ENCODE measurements at regions not wholly inside any gene's neighbourhood (a gene's known extent, or its start where the extent isn't known, plus 50 kb on each side); places are given as distances from the start of the nearest gene placed in this dataset.
A peak's percentile ranks its signal among the peaks of the same experiment; 100 is the strongest.

DNA sequence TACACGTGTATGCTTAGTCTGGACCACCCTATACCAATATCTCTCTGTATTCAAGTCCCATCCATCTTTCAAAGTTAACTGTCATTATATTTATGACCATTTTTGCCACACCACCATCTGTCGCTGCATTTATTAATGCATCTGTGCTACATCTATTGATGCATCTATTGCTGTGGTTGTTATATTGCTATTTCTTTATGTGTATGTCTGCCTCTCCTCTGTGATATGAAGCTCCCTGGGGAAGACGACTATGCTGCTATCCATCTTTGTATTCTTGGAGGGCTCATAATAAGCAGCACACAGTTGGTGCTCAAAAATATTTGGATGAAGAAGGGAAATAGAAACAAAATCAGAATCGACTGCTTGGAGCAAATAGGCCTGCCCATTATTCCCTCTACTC is 357.6 kb downstream of the RPS29 start:
- DNase-seq (ENCODE audit: low spot score in 2 of 2) (no peak), ATAC-seq (no peak)
- Mint-ChIP-seq H3K36me3 (no peaks in the 10 kb centered on the region), H3K9me3 (no peaks in the 10 kb centered on the region), H3K27ac (no peak overlapping the region)

DNA sequence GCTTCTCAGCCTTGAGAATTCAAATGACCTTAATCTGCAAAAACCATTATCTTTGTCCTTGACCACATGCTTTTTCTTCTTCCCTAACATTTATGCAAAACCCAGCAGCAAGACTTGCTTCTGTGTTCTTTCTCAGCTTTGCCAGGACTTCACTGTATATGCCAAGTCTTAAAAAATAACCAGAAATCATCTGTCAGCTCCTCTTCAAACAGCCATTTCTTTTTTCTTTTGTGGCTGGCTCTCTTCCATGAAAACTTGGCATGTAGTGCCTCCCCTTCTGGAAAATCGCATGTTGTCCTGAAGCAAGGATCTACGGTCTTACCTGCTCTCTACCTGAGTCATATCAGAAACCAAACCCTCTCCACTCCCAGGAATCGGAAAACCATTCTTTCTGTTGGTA is 364.9 kb downstream of the RPS29 start:
- Mint-ChIP-seq H3K27ac (no peak overlapping the region), H3K36me3 (no peaks in the 10 kb centered on the region), H3K9me3 (no peaks in the 10 kb centered on the region)
- DNase-seq (ENCODE audit: low spot score in 2 of 2): no peak
- ATAC-seq: no peak

DNA sequence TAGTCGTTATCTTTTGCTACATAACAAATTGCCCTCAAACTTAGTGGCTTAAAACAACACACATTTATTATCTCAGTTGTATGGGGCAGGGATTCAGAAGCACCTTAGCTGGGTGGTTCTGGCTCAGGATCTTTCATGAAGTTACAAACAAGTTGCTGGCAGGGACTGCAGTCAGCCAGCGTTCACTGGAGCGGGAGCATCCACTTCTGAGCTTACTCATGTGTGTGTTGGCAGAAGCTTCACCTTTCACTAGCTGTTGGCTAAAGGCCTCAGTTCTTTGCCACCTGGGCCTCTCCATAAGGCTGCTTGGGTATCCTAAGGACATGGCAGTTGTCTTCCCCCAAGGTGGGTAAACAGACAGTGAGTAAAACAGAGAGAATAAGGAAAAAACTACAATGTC is 365.7 kb downstream of the RPS29 start:
- no peak overlapping the region for H3K27ac Mint-ChIP-seq
- H3K9me3 Mint-ChIP-seq: no peaks in the 10 kb centered on the region
- DNase-seq (ENCODE audit: low spot score in 2 of 2) (no peak), ATAC-seq (no peak)
- H3K36me3 Mint-ChIP-seq: no peaks in the 10 kb centered on the region

DNA sequence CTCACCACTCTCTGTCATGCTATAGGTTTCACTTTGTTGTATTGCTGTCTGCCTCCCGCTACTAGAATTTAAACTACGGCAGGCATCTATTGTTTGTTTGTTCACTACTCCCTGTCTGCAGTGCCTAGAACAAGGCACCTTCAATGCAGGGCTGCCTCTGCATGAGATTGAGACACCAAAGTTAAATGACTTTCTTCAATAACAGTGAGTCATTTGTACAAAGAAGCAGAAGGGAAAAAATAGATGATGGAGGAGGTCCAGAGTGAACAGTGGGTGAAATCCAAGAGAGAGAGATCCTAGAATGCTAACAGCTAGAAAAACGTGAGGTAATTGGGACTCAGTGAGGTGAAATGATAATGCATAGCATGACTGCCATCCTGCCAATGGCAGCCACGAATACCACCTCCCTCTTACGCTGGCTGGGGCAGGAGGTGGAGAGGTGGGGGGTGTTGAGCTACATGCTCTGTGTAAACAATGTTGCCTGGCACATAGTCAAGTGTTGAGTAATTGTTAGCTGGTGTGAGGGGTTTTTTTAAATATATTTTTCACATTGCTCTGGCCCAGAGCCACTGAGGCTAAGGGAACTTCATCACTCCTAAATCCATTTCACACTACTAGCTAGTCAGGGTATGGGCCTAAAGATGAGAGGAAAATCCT is 367.6 kb downstream of the RPS29 start:
- DNase-seq (ENCODE audit: low spot score in 2 of 2): no peak
- no peak for ATAC-seq
- H3K27ac Mint-ChIP-seq: no peak overlapping the region
- no peaks in the 10 kb centered on the region for H3K9me3 Mint-ChIP-seq
- H3K36me3 Mint-ChIP-seq: no peaks in the 10 kb centered on the region

DNA sequence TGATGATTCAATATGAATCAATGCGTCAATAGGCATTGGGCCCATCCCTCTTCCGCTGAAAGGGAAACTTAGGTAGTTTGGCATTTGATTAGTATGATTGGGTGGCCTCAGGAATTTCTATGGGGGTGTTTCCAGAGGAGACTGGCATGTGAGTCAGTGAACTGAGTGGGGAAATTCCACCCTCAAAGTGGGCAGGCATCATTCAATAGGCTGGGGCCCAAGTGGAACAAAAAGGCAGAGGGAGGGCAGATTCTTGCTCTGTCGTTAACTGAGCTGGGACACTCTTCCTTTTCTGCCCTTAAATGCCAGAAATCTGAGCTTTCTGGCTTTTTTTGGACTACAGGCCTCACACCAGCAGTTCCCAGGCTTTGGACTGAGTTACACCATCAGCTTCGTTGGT is 373.5 kb downstream of the RPS29 start:
- no peak for DNase-seq (ENCODE audit: low spot score in 2 of 2)
- no peak for ATAC-seq
- Mint-ChIP-seq H3K9me3 (no peaks in the 10 kb centered on the region), H3K36me3 (no peaks in the 10 kb centered on the region), H3K27ac (no peak overlapping the region)

DNA sequence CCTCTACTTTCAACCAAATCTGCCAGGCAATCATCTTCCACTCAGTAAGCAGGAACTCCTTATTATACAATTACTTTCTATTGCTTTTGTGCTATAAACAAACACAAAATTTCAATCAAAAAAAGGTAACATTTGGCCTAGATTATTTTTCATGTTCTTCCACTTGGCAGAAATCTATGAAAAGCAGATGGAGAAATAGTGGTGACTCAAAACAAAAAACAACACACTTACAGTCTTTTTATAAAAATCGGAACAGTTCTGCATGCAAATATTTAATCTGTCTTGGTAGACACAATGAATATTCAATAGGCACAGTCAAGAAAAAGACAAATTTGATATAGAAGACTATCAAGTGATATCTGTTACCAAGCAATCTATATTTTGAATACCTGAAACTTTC is 376.8 kb downstream of the RPS29 start:
- no peak for ATAC-seq
- no peak for DNase-seq (ENCODE audit: low spot score in 2 of 2)
- no peaks in the 10 kb centered on the region for H3K36me3 Mint-ChIP-seq
- H3K27ac Mint-ChIP-seq: no peak overlapping the region
- no peaks in the 10 kb centered on the region for H3K9me3 Mint-ChIP-seq

DNA sequence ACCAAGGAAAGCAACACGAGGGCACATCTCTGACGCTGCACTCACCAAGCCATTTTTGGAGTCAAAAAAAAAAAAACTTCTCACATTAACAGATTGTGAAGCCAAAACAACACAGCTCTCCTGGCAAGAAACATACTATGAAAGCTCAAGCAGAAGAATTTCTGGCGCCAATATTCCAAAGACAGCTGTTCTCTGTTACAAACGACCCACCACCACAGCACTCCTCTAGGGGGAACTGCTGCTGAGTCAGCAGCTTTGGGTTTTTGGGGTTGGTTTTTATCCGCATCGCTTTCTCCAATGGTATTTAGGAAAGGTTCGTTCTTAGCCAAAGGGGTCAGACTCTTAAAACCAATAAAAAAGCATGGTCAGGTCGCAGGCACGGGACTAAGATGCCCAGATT is 379.4 kb downstream of the RPS29 start:
- DNase-seq (ENCODE audit: low spot score in 2 of 2): no peak
- ATAC-seq: no peak
- Mint-ChIP-seq H3K27ac (no peak overlapping the region), H3K36me3 (no peaks in the 10 kb centered on the region), H3K9me3 (no peaks in the 10 kb centered on the region)

DNA sequence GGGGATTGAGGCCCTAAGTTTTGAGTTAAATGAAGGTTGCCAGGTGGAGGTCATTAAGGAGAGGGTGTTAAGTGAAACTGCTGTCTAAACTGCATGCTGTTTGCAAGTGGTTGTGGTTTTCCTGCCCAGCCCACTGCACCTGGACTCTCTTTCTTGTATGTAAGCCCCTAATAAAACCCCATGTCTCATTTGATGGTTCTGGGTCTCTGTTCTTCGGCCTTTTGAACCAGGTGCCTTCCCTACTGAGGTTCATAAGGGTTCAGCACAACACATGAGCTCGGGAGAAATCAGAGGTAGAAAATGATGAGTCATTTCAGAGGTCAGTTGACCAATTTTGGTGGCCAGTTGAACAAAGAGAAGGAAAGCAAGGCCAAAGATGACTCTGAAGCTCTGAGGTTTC is 382.5 kb downstream of the RPS29 start:
- no peaks in the 10 kb centered on the region for H3K36me3 Mint-ChIP-seq
- H3K27ac Mint-ChIP-seq: no peak overlapping the region
- H3K9me3 Mint-ChIP-seq: no peaks in the 10 kb centered on the region
- ATAC-seq (no peak), DNase-seq (ENCODE audit: low spot score in 2 of 2) (no peak)

DNA sequence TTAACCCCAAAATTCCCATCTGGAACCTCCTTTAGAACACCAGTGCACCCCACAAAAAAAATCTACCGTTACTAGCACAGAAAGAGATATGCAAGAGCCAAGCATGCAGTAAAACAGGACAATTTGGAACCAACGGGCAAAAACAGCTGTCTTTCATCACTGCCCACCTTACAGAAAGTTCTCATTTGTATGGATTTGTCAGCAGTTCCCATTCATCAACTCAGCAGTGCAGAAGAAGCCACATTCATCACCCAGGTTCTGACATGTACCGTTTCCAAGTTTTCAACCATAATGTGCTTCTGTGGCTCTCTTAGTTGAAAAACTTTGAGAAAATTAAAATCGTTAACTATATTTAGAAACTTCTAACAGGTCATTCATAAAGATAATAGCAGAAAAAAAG is 387.0 kb downstream of the RPS29 start:
- ATAC-seq (no peak), DNase-seq (ENCODE audit: low spot score in 2 of 2) (no peak)
- Mint-ChIP-seq H3K9me3 (no peaks in the 10 kb centered on the region), H3K27ac (no peak overlapping the region), H3K36me3 (no peaks in the 10 kb centered on the region)

DNA sequence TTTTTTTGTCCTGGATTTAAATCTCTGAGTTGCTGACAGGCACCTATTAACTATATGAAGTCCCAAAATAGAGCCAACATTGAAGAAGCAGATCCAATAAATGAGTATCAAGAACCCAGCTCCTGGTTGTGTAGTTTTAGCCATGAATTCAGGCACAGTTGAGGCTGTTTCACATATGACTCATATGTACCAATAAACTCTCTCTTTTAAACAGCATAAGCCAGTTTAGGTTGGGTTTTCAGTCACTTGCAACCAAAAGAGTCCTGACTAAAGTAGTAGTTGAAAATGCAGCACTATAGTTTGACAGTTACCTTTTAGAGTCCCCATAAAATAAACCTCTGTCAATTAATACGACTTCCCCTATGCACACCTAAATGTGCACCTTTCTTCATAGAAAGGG is 389.9 kb downstream of the RPS29 start:
- Mint-ChIP-seq H3K9me3 (no peaks in the 10 kb centered on the region), H3K27ac (no peak overlapping the region), H3K36me3 (no peaks in the 10 kb centered on the region)
- ATAC-seq (peak in 1 of 2 donors; percentile 79), DNase-seq (ENCODE audit: low spot score in 2 of 2) (no peak)

DNA sequence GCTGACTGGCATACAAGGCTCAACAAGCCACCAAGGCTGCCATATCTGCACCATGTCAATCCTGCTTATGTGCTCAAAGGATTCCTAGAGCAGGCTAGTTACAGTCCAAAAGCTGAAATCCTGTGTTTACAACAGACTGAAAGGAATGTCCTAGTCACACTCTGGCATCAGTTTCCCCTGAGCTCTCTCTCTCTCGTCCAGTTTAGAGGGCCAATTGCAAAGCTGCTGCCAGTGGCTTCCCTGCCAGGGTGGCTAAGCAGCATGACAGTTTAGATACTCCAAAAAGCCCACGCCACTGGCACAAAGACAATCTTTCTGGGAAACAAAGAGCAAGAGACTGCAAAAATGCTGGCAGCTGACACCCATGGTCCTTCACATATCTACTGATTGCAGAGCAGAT is 392.1 kb downstream of the RPS29 start:
- Mint-ChIP-seq H3K9me3 (no peaks in the 10 kb centered on the region), H3K36me3 (no peaks in the 10 kb centered on the region), H3K27ac (no peak overlapping the region)
- ATAC-seq (no peak), DNase-seq (ENCODE audit: low spot score in 2 of 2) (no peak)

DNA sequence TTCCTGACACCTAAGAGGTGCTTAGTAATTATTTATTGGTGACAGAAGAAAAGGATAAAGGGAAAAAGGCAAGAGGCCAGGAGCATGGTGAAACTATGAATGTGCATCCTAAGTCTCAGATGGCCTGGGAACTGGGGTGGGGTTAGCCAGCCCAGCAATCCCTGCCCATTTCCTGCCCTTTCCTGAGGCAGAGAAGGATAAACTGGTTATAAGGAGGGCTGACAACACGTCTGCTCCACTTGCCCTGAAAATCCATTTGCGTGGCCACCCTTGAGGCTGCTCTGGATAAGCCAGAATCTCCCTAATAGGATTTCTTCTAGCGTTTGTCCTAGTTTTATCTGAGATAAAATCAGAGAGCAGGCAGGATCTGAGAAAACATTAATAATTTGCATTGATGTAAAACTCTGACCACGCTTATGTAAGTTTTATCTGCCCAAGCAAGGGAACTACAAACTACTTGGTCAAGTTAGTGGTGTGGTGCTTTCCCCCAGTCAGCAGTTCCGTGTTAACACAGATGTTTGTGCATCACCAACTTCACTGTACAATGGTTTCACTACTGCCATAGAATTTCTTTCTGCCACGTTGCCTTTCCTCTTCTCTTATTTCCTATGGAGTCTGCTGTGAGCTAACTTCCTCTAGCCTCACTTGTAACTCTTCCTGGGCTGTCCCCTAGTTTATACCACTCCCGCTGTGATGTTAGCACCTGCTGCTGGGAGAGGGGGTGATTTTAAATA is 392.7 kb downstream of the RPS29 start:
- no peaks in the 10 kb centered on the region for H3K9me3 Mint-ChIP-seq
- DNase-seq (ENCODE audit: low spot score in 2 of 2) (no peak), ATAC-seq (peak; percentile 24 to 35)
- H3K27ac Mint-ChIP-seq: no peak overlapping the region
- H3K36me3 Mint-ChIP-seq: no peaks in the 10 kb centered on the region

DNA sequence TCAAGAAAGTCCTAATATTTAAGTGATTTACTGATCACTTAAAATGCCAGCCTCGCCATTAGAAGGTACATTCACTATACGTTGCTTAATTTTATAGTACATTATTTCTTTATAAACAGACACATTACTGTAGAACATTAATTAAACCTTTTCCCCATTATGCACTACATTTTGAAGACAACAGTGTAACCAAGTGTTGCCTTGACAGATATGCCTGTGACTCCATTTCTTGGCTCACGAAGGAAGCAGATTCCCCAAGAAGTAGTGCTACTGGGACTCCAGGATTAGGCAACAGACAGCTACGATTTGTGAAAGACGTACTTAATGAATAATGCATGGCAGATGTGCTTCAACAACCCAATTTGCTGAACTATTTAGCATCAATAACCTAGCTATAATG is 394.8 kb downstream of the RPS29 start:
- no peaks in the 10 kb centered on the region for H3K9me3 Mint-ChIP-seq
- H3K36me3 Mint-ChIP-seq: no peaks in the 10 kb centered on the region
- H3K27ac Mint-ChIP-seq: no peak overlapping the region
- ATAC-seq (no peak), DNase-seq (ENCODE audit: low spot score in 2 of 2) (no peak)

DNA sequence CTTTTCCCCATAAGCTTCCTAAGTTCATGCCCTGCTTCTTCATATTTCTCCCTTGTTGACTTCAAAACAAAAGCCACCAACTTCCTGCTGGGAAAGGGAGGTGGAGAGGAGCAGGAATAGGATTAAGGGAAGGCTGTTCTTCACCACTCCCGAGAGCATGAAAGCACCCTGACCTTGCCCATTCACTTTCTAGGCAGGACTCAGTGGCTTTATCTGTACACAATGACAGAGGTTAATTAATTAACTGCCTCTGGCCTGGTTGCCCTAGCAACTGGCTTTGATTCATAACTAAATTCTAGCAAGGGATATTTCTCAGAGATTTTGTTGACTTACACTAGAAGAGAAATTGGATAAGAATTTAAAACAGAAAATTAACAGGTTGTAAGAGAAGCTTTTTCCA is 396.8 kb downstream of the RPS29 start:
- H3K9me3 Mint-ChIP-seq: no peaks in the 10 kb centered on the region
- no peak overlapping the region for H3K27ac Mint-ChIP-seq
- DNase-seq (ENCODE audit: low spot score in 2 of 2) (no peak), ATAC-seq (no peak)
- H3K36me3 Mint-ChIP-seq: no peaks in the 10 kb centered on the region

DNA sequence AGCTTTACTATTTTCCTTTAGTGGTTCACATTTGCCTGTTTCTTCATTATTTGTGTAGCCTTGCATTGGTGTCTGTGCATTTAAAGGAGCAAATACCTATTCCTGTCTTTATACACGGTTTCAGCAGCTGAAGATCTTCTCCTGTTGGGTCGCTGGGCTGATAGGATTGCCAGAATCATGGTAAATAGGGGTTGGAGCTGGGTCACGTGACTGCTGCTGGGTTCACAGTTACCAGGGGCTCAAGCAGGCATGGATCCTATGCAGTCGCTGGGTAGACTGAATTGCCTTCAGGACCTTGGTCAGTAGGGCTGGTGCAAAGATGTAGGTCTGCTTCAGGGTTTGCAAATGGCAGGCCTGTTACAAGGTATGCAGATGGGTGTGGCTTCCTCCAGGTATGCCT is 398.4 kb downstream of the RPS29 start:
- DNase-seq (ENCODE audit: low spot score in 2 of 2): no peak
- no peaks in the 10 kb centered on the region for H3K9me3 Mint-ChIP-seq
- H3K36me3 Mint-ChIP-seq: no peaks in the 10 kb centered on the region
- no peak overlapping the region for H3K27ac Mint-ChIP-seq
- no peak for ATAC-seq

DNA sequence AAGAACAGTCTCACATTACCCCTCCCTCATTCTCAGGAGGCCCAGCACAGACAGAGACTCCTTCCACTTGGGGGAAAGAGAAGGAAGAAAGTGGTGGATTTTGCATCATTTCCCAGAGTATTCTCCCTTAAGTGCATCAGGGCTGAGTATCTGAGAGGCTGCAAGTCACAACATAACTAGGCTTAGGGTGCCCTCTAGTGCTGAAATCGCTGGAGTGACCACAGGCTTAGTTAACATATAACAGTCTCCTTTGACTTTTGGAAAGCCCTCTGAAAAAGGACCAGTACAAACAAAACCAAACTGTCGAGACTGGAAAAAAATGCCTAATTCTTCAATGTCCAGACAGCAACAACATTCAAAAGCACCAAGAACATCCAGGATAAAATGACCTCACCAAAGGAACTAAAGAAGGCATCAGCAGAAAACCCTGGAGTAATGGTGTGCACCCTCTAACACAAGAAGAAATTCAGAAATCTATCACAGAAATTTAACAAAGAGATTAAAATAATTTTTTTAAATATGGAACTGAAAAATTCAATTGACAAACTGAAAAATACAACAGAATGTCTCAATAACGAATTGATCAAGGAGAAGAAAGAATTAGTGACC is 412.3 kb downstream of the RPS29 start:
- H3K9me3 Mint-ChIP-seq: no peaks in the 10 kb centered on the region

DNA sequence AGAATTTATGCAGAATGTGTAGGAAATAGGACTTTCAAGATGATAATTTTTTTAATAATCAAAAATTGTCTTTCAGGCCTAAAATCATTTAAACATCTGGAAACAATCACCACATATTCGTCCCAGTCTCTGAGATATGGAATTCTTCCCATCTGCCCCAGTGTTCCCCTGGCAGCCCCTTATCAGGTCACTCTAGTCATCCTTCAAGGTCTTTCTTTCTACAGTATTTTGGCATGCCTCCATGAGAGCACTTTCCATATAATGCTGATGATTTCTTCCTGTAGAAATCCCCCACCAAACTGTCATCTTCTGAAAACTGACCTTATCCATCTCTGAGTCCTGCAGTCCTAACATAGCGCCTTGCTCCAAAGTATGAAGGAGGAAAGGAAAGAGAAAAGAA is 422.1 kb downstream of the RPS29 start:
- Mint-ChIP-seq H3K9me3 (no peaks in the 10 kb centered on the region), H3K27ac (no peak overlapping the region), H3K36me3 (no peaks in the 10 kb centered on the region)
- ATAC-seq (no peak), DNase-seq (ENCODE audit: low spot score in 2 of 2) (no peak)

More for the DNA sequence above, 412.3 kb downstream of the RPS29 start:
- ATAC-seq: peak; percentile 56 to 79
- Mint-ChIP-seq H3K36me3 (no peaks in the 10 kb centered on the region), H3K27ac (no peak overlapping the region)
- DNase-seq (ENCODE audit: low spot score in 2 of 2): peak in 1 of 2 donors; percentile 51

DNA sequence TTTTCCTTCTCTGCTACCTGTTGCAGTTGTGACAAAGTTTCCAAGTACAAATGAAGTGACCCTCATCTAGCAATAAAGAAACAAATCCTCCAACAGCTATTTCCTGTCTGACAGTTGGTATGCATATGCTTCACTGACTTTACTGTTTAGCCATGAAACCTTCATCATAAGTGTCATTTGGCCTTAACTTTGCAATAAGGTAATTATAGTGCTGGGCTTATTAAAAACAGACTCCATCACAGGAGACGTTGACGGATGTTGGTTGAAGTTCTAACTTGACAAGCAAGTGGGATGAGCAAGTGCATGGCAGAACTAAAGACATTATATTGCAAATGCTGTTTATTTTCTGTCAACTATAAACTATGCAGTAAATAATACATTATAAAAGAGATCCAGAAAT is 425.2 kb downstream of the RPS29 start:
- H3K27ac Mint-ChIP-seq: no peak overlapping the region
- no peaks in the 10 kb centered on the region for H3K36me3 Mint-ChIP-seq
- no peak for ATAC-seq
- no peaks in the 10 kb centered on the region for H3K9me3 Mint-ChIP-seq
- no peak for DNase-seq (ENCODE audit: low spot score in 2 of 2)
